Upper lobe of left lung (tissue), 4 donors: ENCODE measurements at regions not wholly inside any gene's neighbourhood (a gene's known extent, or its start where the extent isn't known, plus 50 kb on each side); places are given as distances from the start of the nearest gene placed in this dataset.

Experiments used
- CTCF ChIP-seq, 6 experiments: fragments of 450-650 bp in 4 of 6; fragments of 200-600 bp in 2 of 6; sonication (generic) in 2 of 6; IDR thresholded peaks; one replicate each; pipeline ENCODE4 v1.5.1; 2016 to 2019; ENCODE audit warnings: antibody characterized with exemption in 6 of 6
- POLR2A ChIP-seq, 4 donors: fragments of 450-650 bp; IDR thresholded peaks; one replicate each; pipeline ENCODE4 v1.5.1; 2016 to 2017; ENCODE audit warnings: antibody characterized with exemption in 4 of 4, mild to moderate bottlenecking in 2 of 4

- no peak for TF ChIP-seq CTCF (IDR thresholded peaks at IDR 0.05)
- TF ChIP-seq POLR2A (IDR thresholded peaks at IDR 0.05), result no peak
Measured at GRCh38 chr14:51398898-51399297, 158.9 kb downstream of the TMX1 start.
